ENCODE measurements at regions not wholly inside any gene's neighbourhood (a gene's known extent, or its start where the extent isn't known, plus 50 kb on each side); places are given as distances from the start of the nearest gene placed in this dataset.

- TF ChIP-seq, protein P1, sequence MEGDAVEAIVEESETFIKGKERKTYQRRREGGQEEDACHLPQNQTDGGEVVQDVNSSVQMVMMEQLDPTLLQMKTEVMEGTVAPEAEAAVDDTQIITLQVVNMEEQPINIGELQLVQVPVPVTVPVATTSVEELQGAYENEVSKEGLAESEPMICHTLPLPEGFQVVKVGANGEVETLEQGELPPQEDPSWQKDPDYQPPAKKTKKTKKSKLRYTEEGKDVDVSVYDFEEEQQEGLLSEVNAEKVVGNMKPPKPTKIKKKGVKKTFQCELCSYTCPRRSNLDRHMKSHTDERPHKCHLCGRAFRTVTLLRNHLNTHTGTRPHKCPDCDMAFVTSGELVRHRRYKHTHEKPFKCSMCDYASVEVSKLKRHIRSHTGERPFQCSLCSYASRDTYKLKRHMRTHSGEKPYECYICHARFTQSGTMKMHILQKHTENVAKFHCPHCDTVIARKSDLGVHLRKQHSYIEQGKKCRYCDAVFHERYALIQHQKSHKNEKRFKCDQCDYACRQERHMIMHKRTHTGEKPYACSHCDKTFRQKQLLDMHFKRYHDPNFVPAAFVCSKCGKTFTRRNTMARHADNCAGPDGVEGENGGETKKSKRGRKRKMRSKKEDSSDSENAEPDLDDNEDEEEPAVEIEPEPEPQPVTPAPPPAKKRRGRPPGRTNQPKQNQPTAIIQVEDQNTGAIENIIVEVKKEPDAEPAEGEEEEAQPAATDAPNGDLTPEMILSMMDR (IDR thresholded peaks at IDR 0.05; ENCODE audit: borderline replicate concordance, extremely low read depth, low read length, poor library complexity, severe bottlenecking): no peak
- TF ChIP-seq EZH2 (IDR thresholded peaks at IDR 0.05; ENCODE audit: borderline replicate concordance, low read depth, low read length, severe bottlenecking): no peak
Observed at GRCh38 chr3:176568189-176568588, 629.1 kb downstream of the TBL1XR1 start.
